GM12878 (cell line): ENCODE measurements at regions not wholly inside any gene's neighbourhood (a gene's known extent, or its start where the extent isn't known, plus 50 kb on each side); places are given as distances from the start of the nearest gene placed in this dataset.

Experiments used
- CHD1 ChIP-seq: IDR thresholded peaks from 2 replicates; pipeline ENCODE4 v1.6.1; 2012; ENCODE audit warnings: low read depth, low read length, improper control_type of control experiment
- DPF2 ChIP-seq: fragments of 450-650 bp; IDR thresholded peaks from 2 replicates; pipeline ENCODE4 v1.6.1; 2017; ENCODE audit warnings: mild to moderate bottlenecking
- FOS ChIP-seq: IDR thresholded peaks from 3 replicates; pipeline ENCODE4 v1.6.1; 2011; ENCODE audit warnings: borderline replicate concordance; ENCODE audit not compliant: insufficient read length; ENCODE audit errors: extremely low read depth
- IKZF2 ChIP-seq, 2 experiments: fragments of 450-650 bp; IDR thresholded peaks; 2 replicates each; pipeline ENCODE4 v1.6.1; 2017; ENCODE audit warnings: mild to moderate bottlenecking in 2 of 2, moderate library complexity in 2 of 2
- NFYB ChIP-seq: IDR thresholded peaks from 2 replicates; pipeline ENCODE4 v1.6.1; 2011; ENCODE audit warnings: low read depth, mild to moderate bottlenecking, low read length, improper control_type of control experiment, moderate library complexity; ENCODE audit not compliant: insufficient read depth
- PAX8 ChIP-seq: fragments of 450-650 bp; IDR thresholded peaks from 2 replicates; pipeline ENCODE4 v1.6.1; 2017; ENCODE audit warnings: mild to moderate bottlenecking, moderate library complexity
- POLR2AphosphoS2 ChIP-seq: IDR thresholded peaks from 2 replicates; pipeline ENCODE4 v1.6.1; 2011; ENCODE audit warnings: low read depth, mild to moderate bottlenecking, low read length, improper control_type of control experiment, moderate library complexity
- PRDM15 ChIP-seq: fragments of 450-650 bp; formaldehyde crosslinking; IDR thresholded peaks from 2 replicates; pipeline ENCODE4 v1.4.0; 2020; ENCODE audit warnings: mild to moderate bottlenecking, moderate library complexity
- REST ChIP-seq: IDR thresholded peaks from 2 replicates; pipeline ENCODE4 v1.6.1; 2012; ENCODE audit warnings: mild to moderate bottlenecking, low read depth, low read length
- SKIL ChIP-seq: fragments of 450-650 bp; IDR thresholded peaks from 2 replicates; pipeline ENCODE4 v1.6.1; 2017; ENCODE audit warnings: mild to moderate bottlenecking, low read depth, inconsistent platforms; ENCODE audit not compliant: poor library complexity, severe bottlenecking
- SMC3 ChIP-seq: IDR thresholded peaks from 2 replicates; pipeline ENCODE4 v1.6.1; 2011; ENCODE audit warnings: low read length, improper control_type of control experiment, borderline replicate concordance
- SREBF1 ChIP-seq: IDR thresholded peaks from 2 replicates; pipeline ENCODE4 v1.6.1; 2012; ENCODE audit warnings: mild to moderate bottlenecking, low read length
- STAT1 ChIP-seq: fragments of 450-650 bp; conservative IDR thresholded peaks from 2 replicates; pipeline ENCODE4 v1.6.1; 2014; ENCODE audit warnings: antibody characterized with exemption, mild to moderate bottlenecking
- TF ChIP-seq, protein P1 (sequence below): fragments of 450-650 bp; conservative IDR thresholded peaks from 2 replicates; pipeline ENCODE4 v1.6.1; 2017; ENCODE audit warnings: mild to moderate bottlenecking, moderate library complexity

DNA sequence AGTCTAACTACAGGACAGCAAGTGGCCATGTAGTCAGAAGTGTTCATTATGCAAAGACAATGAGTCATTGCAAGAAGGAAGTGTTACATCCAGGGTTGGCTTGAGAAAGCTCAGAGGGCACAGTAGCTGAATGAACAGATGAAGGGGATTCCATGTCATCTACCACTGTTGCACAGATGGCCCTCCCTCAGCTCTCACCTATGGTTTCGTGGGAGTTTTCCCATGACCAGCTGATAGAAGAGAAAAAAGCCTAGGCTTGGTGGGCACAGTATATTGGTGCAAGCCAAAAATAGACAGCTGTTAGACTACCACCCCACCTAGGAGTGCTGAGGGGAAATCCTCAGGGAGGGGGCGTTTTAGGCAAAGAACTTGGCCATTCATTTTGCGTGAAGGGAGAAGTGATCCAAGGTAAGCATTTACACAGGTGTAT lies 217.0 kb downstream of the DMRT2 start (continued):
- TF ChIP-seq IKZF2 (IDR thresholded peaks at IDR 0.05) (peak; percentile 90 to 92), SKIL (peak; percentile 75), PRDM15 (no peak), SREBF1 (peak; percentile 8; the same call in 1 of the 2 replicates), PAX8 (no peak), FOS (no peak), POLR2AphosphoS2 (no peak), SMC3 (no peak), REST (no peak), CHD1 (no peak), NFYB (no peak), DPF2 (peak; percentile 80), STAT1 (no peak; the same call in 1 of the 2 replicates)
- TF ChIP-seq, protein P1, sequence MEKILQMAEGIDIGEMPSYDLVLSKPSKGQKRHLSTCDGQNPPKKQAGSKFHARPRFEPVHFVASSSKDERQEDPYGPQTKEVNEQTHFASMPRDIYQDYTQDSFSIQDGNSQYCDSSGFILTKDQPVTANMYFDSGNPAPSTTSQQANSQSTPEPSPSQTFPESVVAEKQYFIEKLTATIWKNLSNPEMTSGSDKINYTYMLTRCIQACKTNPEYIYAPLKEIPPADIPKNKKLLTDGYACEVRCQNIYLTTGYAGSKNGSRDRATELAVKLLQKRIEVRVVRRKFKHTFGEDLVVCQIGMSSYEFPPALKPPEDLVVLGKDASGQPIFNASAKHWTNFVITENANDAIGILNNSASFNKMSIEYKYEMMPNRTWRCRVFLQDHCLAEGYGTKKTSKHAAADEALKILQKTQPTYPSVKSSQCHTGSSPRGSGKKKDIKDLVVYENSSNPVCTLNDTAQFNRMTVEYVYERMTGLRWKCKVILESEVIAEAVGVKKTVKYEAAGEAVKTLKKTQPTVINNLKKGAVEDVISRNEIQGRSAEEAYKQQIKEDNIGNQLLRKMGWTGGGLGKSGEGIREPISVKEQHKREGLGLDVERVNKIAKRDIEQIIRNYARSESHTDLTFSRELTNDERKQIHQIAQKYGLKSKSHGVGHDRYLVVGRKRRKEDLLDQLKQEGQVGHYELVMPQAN: peak; percentile 43; the same call in 1 of the 2 replicates
